ENCODE measurements at regions not wholly inside any gene's neighbourhood (a gene's known extent, or its start where the extent isn't known, plus 50 kb on each side); places are given as distances from the start of the nearest gene placed in this dataset.

- H3K36me3 ChIP-seq (ENCODE audit: control insufficient read depth, insufficient read depth, low read length): no peaks in the 10 kb centered on the region
- FAIRE-seq: no peak
- H3K27me3 ChIP-seq (ENCODE audit: control insufficient read depth, insufficient read depth, low read length): no peaks in the 10 kb centered on the region
- TF ChIP-seq, protein P1, sequence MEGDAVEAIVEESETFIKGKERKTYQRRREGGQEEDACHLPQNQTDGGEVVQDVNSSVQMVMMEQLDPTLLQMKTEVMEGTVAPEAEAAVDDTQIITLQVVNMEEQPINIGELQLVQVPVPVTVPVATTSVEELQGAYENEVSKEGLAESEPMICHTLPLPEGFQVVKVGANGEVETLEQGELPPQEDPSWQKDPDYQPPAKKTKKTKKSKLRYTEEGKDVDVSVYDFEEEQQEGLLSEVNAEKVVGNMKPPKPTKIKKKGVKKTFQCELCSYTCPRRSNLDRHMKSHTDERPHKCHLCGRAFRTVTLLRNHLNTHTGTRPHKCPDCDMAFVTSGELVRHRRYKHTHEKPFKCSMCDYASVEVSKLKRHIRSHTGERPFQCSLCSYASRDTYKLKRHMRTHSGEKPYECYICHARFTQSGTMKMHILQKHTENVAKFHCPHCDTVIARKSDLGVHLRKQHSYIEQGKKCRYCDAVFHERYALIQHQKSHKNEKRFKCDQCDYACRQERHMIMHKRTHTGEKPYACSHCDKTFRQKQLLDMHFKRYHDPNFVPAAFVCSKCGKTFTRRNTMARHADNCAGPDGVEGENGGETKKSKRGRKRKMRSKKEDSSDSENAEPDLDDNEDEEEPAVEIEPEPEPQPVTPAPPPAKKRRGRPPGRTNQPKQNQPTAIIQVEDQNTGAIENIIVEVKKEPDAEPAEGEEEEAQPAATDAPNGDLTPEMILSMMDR (IDR thresholded peaks at IDR 0.05; ENCODE audit: insufficient read depth, low read length, severe bottlenecking): no peak
- no peak for DNase-seq (ENCODE audit: low read depth)
- no peak overlapping the region for H3K4me3 ChIP-seq (ENCODE audit: low read depth, low read length)
Observed at GRCh38 chr18:64488698-64489097, 339.8 kb upstream of the LINC00305 start.

GRCh38 chr18:64474773-64475172 is 325.9 kb upstream of the LINC00305 start:
- DNase-seq (ENCODE audit: low read depth): no peak

GRCh38 chr18:64474255-64474654 is 325.4 kb upstream of the LINC00305 start:
- FAIRE-seq: no peak
- H3K4me3 ChIP-seq (ENCODE audit: low read depth, low read length): no peak overlapping the region
- no peaks in the 10 kb centered on the region for H3K36me3 ChIP-seq (ENCODE audit: control insufficient read depth, insufficient read depth, low read length)
- TF ChIP-seq, protein P1 (IDR thresholded peaks at IDR 0.05; ENCODE audit: insufficient read depth, low read length, severe bottlenecking): no peak
- H3K27me3 ChIP-seq (ENCODE audit: control insufficient read depth, insufficient read depth, low read length): no peaks in the 10 kb centered on the region
- no peak for DNase-seq (ENCODE audit: low read depth)

More at GRCh38 chr18:64474773-64475172, 325.9 kb upstream of the LINC00305 start:
- Histone ChIP-seq H3K27me3 (ENCODE audit: control insufficient read depth, insufficient read depth, low read length) (no peaks in the 10 kb centered on the region), H3K4me3 (ENCODE audit: low read depth, low read length) (no peak overlapping the region), H3K36me3 (ENCODE audit: control insufficient read depth, insufficient read depth, low read length) (no peaks in the 10 kb centered on the region)
- FAIRE-seq: no peak
- TF ChIP-seq, protein P1 (IDR thresholded peaks at IDR 0.05; ENCODE audit: insufficient read depth, low read length, severe bottlenecking): no peak

DNA sequence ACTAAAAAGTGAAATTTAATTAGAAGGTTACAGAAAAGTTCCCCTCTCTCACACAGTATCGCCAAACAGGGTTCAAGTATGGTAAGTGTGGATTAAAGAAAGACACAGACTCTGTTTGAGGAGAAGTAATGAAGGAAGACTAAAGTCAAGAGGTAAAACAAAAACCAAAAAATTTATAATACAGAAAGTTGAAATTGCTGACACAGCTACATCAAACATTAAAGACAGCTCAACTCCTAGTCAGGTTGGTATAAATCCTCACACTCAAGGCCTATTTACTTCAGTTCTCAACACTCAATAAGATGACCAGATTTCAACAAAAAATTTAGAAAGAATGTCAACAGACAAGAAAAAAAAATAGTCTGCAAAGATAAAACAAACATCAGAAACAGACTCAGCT is 300.5 kb upstream of the LINC00305 start:
- no peaks in the 10 kb centered on the region for H3K36me3 ChIP-seq (ENCODE audit: control insufficient read depth, insufficient read depth, low read length)
- DNase-seq (ENCODE audit: low read depth) (no peak), FAIRE-seq (no peak)
- H3K27me3 ChIP-seq (ENCODE audit: control insufficient read depth, insufficient read depth, low read length): no peaks in the 10 kb centered on the region
- H3K4me3 ChIP-seq (ENCODE audit: low read depth, low read length): no peak overlapping the region
- TF ChIP-seq, protein P1 (IDR thresholded peaks at IDR 0.05; ENCODE audit: insufficient read depth, low read length, severe bottlenecking): no peak

DNA sequence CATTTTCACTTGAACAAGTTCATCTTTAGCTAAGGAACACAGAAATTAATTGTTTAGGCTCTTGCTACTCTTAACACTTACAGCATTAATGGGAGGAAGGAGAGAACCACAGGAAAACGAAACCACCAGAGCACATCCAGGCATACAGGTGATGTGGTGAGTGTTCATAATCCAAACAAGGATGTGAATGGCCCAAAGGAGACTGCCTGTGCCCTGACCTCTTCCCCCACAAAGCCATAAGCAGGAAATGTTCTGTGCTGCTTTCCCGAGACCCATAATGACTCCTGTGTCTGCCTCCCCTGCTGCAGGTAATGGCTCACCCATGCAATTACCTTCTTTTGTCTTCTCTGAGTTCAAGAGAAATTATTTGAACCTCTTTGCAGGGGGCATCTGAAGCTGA is 295.9 kb upstream of the LINC00305 start:
- no peaks in the 10 kb centered on the region for H3K36me3 ChIP-seq (ENCODE audit: control insufficient read depth, insufficient read depth, low read length)
- TF ChIP-seq, protein P1 (IDR thresholded peaks at IDR 0.05; ENCODE audit: insufficient read depth, low read length, severe bottlenecking): no peak
- no peaks in the 10 kb centered on the region for H3K27me3 ChIP-seq (ENCODE audit: control insufficient read depth, insufficient read depth, low read length)
- no peak overlapping the region for H3K4me3 ChIP-seq (ENCODE audit: low read depth, low read length)
- no peak for DNase-seq (ENCODE audit: low read depth)
- FAIRE-seq: no peak

DNA sequence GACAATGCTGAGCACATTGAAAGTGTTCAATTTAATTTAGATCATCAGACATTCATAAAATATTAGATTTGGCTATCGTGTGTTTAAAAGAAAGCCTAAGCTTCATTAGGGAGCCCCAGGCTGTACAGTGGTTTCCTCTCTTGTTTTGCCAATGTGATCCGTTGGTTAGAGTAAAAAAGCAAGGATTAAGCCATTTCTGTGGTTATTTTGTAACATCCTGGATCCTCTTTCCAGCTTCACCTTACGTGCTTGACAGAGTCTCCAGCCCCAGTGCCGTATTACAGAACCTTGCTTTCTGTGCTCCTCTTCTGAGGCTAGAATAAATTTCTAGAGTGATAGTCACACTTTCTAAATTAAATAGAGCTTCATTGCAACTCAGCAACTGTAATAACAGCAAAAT is 289.3 kb upstream of the LINC00305 start:
- Histone ChIP-seq H3K36me3 (ENCODE audit: control insufficient read depth, insufficient read depth, low read length) (no peaks in the 10 kb centered on the region), H3K4me3 (ENCODE audit: low read depth, low read length) (no peak overlapping the region), H3K27me3 (ENCODE audit: control insufficient read depth, insufficient read depth, low read length) (no peaks in the 10 kb centered on the region)
- TF ChIP-seq, protein P1 (IDR thresholded peaks at IDR 0.05; ENCODE audit: insufficient read depth, low read length, severe bottlenecking): no peak
- no peak for DNase-seq (ENCODE audit: low read depth)
- FAIRE-seq: no peak

Measured in bronchial epithelial cell (primary cell).